ENCODE measurements at regions not wholly inside any gene's neighbourhood (a gene's known extent, or its start where the extent isn't known, plus 50 kb on each side); places are given as distances from the start of the nearest gene placed in this dataset.

- TF ChIP-seq ZNF462 (CRISPR knock-in tag; IDR thresholded peaks at IDR 0.05) (no peak), ZNF331 (CRISPR knock-in tag; IDR thresholded peaks at IDR 0.05; ENCODE audit: low read depth) (no peak), CTCF (conservative IDR thresholded peaks at IDR 0.05; ENCODE audit: low read depth in 2 of 2) (no peak)
Observed at GRCh38 chr5:2138896-2139295, 256.2 kb upstream of the IRX4 start (continued).

- H3K27me3 Mint-ChIP-seq (ENCODE audit: insufficient read depth, low read depth, poor library complexity) = peaks cover 12% of the 10 kb centered on the region
- no peak overlapping the region for H3K27ac ChIP-seq (ENCODE audit: low read depth)
- no peaks in the 10 kb centered on the region for H3K79me2 ChIP-seq (replicated peaks; ENCODE audit: insufficient read depth)
- H3K9me3 Mint-ChIP-seq = peaks cover 2% of the 10 kb centered on the region; the same call in 1 of the 3 replicates
- no peaks in the 10 kb centered on the region for H3K4me1 ChIP-seq (ENCODE audit: insufficient read depth)
- no peaks in the 10 kb centered on the region for H4K20me1 ChIP-seq (replicated peaks; ENCODE audit: insufficient read depth)
- no peak for ATAC-seq
- DNase-seq (ENCODE audit: low spot score) = no peak
- no peak overlapping the region for H3K27ac Mint-ChIP-seq
- no peaks in the 10 kb centered on the region for H3K36me3 Mint-ChIP-seq (ENCODE audit: low read depth)
- no peaks in the 10 kb centered on the region for H3F3A ChIP-seq (replicated peaks; ENCODE audit: low read depth)
- H2AFZ ChIP-seq = no peak overlapping the region
- H3K36me3 ChIP-seq (ENCODE audit: insufficient read depth) = no peaks in the 10 kb centered on the region
- H3K4me3 Mint-ChIP-seq = no peak overlapping the region
- no peaks in the 10 kb centered on the region for H3K4me1 Mint-ChIP-seq
- H3K9me2 ChIP-seq (ENCODE audit: insufficient read depth) = no peaks in the 10 kb centered on the region
- H3K27me3 ChIP-seq (ENCODE audit: insufficient read depth) = no peaks in the 10 kb centered on the region
- no peak overlapping the region for H3K4me2 ChIP-seq
- no peak overlapping the region for H3K4me3 ChIP-seq
- TF ChIP-seq JUNB (IDR thresholded peaks at IDR 0.05; ENCODE audit: unreplicated experiment) (no peak), STAT1 (IDR thresholded peaks at IDR 0.05; ENCODE audit: unreplicated experiment) (no peak), ZNF462 (CRISPR knock-in tag; IDR thresholded peaks at IDR 0.05) (no peak), ZNF331 (CRISPR knock-in tag; IDR thresholded peaks at IDR 0.05; ENCODE audit: low read depth) (no peak), ZNF114 (CRISPR knock-in tag; IDR thresholded peaks at IDR 0.05) (no peak)
Observed at GRCh38 chr5:2137444-2138050, 254.8 kb upstream of the IRX4 start.

Measured in GM23338 (cell line).